ENCODE measurements at regions not wholly inside any gene's neighbourhood (a gene's known extent, or its start where the extent isn't known, plus 50 kb on each side); places are given as distances from the start of the nearest gene placed in this dataset.

- 88% methylated on average over 6 of the region's 6 CpGs for WGBS (ENCODE audit: low lambda C conversion rate)
- CTCF ChIA-PET: interaction anchor here (0.7 to 6.0 kb wide), 48 partner anchors 8 to 639 kb away, joined by 3 to 223 read pairs (median 5); partner anchors contain the start of gene LGR4
- H3K79me2 ChIP-seq (ENCODE audit: insufficient read depth): no peaks in the 10 kb centered on the region
- H3K4me3 ChIP-seq (ENCODE audit: low read depth in 2 of 2, low read length in 1 of 2): no peak overlapping the region; a peak in 1 of 4 replicates
- no peak for DNase-seq
- H3K27me3 ChIP-seq (ENCODE audit: insufficient read depth): no peaks in the 10 kb centered on the region
- H3K4me2 ChIP-seq: no peak overlapping the region
- H3K9ac ChIP-seq: no peak overlapping the region
- no peaks in the 10 kb centered on the region for H3F3A ChIP-seq (replicated peaks; ENCODE audit: insufficient read depth)
- H2AFZ ChIP-seq (ENCODE audit: low read depth): no peak overlapping the region
- POLR2A ChIA-PET: interaction anchor here (1.0 kb wide), 1 partner anchor 301 kb away, joined by 4 read pairs; no protein-coding TSS in a partner anchor
- H4K20me1 ChIP-seq (ENCODE audit: insufficient read depth): no peaks in the 10 kb centered on the region
- no peaks in the 10 kb centered on the region for H3K9me3 ChIP-seq
- peaks cover 0 to 12% of the 10 kb centered on the region in 2 experiments; a peak in 2 of 4 replicates for H3K4me1 ChIP-seq (ENCODE audit: control insufficient read depth in 1 of 2, insufficient read depth in 2 of 2, low read depth in 1 of 2, low read length in 1 of 2)
- no peak overlapping the region for H3K27ac ChIP-seq (ENCODE audit: low read depth in 2 of 2, low read length in 1 of 2)
- no peaks in the 10 kb centered on the region for H3K9me2 ChIP-seq
- H3K36me3 ChIP-seq (replicated peaks in 1 of 2; ENCODE audit: control insufficient read depth in 1 of 2, insufficient read depth in 2 of 2, low read length in 1 of 2): no peaks in the 10 kb centered on the region
- TF ChIP-seq, protein P1, sequence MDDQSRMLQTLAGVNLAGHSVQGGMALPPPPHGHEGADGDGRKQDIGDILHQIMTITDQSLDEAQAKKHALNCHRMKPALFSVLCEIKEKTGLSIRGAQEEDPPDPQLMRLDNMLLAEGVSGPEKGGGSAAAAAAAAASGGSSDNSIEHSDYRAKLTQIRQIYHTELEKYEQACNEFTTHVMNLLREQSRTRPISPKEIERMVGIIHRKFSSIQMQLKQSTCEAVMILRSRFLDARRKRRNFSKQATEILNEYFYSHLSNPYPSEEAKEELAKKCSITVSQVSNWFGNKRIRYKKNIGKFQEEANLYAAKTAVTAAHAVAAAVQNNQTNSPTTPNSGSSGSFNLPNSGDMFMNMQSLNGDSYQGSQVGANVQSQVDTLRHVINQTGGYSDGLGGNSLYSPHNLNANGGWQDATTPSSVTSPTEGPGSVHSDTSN (IDR thresholded peaks at IDR 0.05): no peak
- TF ChIP-seq SIN3A (IDR thresholded peaks at IDR 0.05; ENCODE audit: borderline replicate concordance, low read depth, low read length) (no peak), RFX5 (IDR thresholded peaks at IDR 0.05; ENCODE audit: low read length) (no peak), RCOR1 (IDR thresholded peaks at IDR 0.05; ENCODE audit: low read length) (no peak), FOXM1 (IDR thresholded peaks at IDR 0.05; ENCODE audit: low read depth) (no peak), FOXJ3 (CRISPR knock-in tag; IDR thresholded peaks at IDR 0.05) (no peak), USF2 (IDR thresholded peaks at IDR 0.05; ENCODE audit: borderline replicate concordance, low read depth, low read length) (no peak)
- TF ChIP-seq, protein P2, sequence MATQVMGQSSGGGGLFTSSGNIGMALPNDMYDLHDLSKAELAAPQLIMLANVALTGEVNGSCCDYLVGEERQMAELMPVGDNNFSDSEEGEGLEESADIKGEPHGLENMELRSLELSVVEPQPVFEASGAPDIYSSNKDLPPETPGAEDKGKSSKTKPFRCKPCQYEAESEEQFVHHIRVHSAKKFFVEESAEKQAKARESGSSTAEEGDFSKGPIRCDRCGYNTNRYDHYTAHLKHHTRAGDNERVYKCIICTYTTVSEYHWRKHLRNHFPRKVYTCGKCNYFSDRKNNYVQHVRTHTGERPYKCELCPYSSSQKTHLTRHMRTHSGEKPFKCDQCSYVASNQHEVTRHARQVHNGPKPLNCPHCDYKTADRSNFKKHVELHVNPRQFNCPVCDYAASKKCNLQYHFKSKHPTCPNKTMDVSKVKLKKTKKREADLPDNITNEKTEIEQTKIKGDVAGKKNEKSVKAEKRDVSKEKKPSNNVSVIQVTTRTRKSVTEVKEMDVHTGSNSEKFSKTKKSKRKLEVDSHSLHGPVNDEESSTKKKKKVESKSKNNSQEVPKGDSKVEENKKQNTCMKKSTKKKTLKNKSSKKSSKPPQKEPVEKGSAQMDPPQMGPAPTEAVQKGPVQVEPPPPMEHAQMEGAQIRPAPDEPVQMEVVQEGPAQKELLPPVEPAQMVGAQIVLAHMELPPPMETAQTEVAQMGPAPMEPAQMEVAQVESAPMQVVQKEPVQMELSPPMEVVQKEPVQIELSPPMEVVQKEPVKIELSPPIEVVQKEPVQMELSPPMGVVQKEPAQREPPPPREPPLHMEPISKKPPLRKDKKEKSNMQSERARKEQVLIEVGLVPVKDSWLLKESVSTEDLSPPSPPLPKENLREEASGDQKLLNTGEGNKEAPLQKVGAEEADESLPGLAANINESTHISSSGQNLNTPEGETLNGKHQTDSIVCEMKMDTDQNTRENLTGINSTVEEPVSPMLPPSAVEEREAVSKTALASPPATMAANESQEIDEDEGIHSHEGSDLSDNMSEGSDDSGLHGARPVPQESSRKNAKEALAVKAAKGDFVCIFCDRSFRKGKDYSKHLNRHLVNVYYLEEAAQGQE (IDR thresholded peaks at IDR 0.05; ENCODE audit: low read depth, low read length): no peak
Observed at GRCh38 chr11:27184458-27185312, 144.1 kb downstream of the BBOX1 start.

Data from SK-N-SH (cell line).